Ascending aorta (tissue), 2 donors: ENCODE measurements at regions not wholly inside any gene's neighbourhood (a gene's known extent, or its start where the extent isn't known, plus 50 kb on each side); places are given as distances from the start of the nearest gene placed in this dataset.

Experiments used
- DNase-seq, 2 donors: peaks; one replicate each; pipeline ENCODE4 v3.0.0-alpha.2; 2019; ENCODE audit warnings: low spot score in 2 of 2
- H3K27ac ChIP-seq, 2 donors: fragments of 200-600 bp; sonication (generic); one replicate each; pipeline ENCODE4 v1.5.1; 2016 to 2017; ENCODE audit warnings: mild to moderate bottlenecking in 1 of 2
- H3K27me3 ChIP-seq: fragments of 200-600 bp; sonication (generic); one replicate; pipeline ENCODE4 v1.5.1; 2017
- H3K36me3 ChIP-seq, 2 donors: fragments of 200-600 bp; sonication (generic); one replicate each; pipeline ENCODE4 v1.5.1; 2016
- H3K4me1 ChIP-seq, 2 donors: fragments of 200-600 bp; sonication (generic); one replicate each; pipeline ENCODE4 v1.5.1; 2016 to 2017; ENCODE audit warnings: mild to moderate bottlenecking in 1 of 2
- H3K4me3 ChIP-seq, 2 donors: fragments of 200-600 bp; sonication (generic); one replicate each; pipeline ENCODE4 v1.5.1; 2016 to 2017; ENCODE audit warnings: mild to moderate bottlenecking in 1 of 2
- H3K9me3 ChIP-seq, 2 donors: fragments of 200-600 bp; sonication (generic); one replicate each; pipeline ENCODE4 v1.5.1; 2016
- intact Hi-C: fragments of 100-400 bp; cut with DNase I; formaldehyde crosslinking; loops from one replicate; pipeline ENCODE4 v1.15.1; 2023
- TF ChIP-seq, protein P1 (sequence below), 3 experiments: fragments of 200-600 bp in 2 of 3; fragments of 450-650 bp in 1 of 3; sonication (generic) in 2 of 3; IDR thresholded peaks; one replicate each; pipeline ENCODE4 v1.5.1; 2016 to 2019; ENCODE audit warnings: antibody characterized with exemption in 3 of 3, mild to moderate bottlenecking in 1 of 3, moderate library complexity in 1 of 3

DNA sequence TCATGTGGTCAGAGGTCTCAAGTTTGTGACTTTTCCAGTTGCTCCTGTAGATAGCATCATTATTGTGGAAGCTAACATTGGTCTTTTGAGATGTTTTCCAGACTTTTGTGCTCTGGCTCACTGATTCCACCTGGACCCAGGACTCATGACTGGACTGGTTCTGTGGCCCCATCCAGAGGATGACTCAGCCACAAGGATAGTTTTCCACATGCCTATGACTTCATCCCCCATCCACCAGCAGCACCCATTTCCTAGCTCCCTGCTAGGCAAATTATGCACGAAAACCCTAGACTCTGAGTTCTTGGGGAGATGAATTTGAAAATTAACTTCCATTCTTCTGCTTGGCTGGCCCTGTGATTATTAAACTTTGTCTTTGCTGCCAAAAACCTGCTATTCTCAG is 949.3 kb downstream of the MRPL39 start:
- no peaks in the 10 kb centered on the region for H3K27me3 ChIP-seq
- H3K36me3 ChIP-seq, result no peaks in the 10 kb centered on the region
- H3K4me1 ChIP-seq, result no peaks in the 10 kb centered on the region
- H3K27ac ChIP-seq, result no peak overlapping the region
- TF ChIP-seq, protein P1, sequence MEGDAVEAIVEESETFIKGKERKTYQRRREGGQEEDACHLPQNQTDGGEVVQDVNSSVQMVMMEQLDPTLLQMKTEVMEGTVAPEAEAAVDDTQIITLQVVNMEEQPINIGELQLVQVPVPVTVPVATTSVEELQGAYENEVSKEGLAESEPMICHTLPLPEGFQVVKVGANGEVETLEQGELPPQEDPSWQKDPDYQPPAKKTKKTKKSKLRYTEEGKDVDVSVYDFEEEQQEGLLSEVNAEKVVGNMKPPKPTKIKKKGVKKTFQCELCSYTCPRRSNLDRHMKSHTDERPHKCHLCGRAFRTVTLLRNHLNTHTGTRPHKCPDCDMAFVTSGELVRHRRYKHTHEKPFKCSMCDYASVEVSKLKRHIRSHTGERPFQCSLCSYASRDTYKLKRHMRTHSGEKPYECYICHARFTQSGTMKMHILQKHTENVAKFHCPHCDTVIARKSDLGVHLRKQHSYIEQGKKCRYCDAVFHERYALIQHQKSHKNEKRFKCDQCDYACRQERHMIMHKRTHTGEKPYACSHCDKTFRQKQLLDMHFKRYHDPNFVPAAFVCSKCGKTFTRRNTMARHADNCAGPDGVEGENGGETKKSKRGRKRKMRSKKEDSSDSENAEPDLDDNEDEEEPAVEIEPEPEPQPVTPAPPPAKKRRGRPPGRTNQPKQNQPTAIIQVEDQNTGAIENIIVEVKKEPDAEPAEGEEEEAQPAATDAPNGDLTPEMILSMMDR (IDR thresholded peaks at IDR 0.05), result no peak
- intact Hi-C loops, result no loop called here
- no peak for DNase-seq
- H3K4me3 ChIP-seq, result no peak overlapping the region
- H3K9me3 ChIP-seq, result no peaks in the 10 kb centered on the region

DNA sequence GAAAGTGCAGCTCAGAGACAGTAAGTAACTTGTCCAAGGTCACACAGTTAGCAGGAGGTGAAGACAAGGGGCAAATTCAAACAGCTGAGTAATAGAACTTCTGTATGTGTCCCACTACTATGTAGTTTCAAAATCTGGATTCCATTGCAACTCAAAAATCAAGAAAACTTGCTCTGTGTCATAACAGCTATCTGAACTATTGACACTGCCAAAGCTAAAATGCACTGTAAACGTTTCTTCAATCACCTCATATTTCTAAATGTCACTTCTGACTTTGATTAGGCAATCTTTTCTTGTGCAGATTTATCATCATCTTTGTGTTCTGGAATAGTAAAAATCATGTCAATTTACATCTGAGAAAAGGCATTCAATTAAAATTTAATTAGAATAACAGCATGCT is 957.6 kb downstream of the MRPL39 start:
- no peak overlapping the region for H3K4me3 ChIP-seq
- H3K36me3 ChIP-seq, result no peaks in the 10 kb centered on the region
- DNase-seq, result no peak
- H3K9me3 ChIP-seq, result no peaks in the 10 kb centered on the region
- TF ChIP-seq, protein P1 (IDR thresholded peaks at IDR 0.05), result no peak
- no peaks in the 10 kb centered on the region for H3K4me1 ChIP-seq
- no peak overlapping the region for H3K27ac ChIP-seq
- intact Hi-C loops, result no loop called here
- no peaks in the 10 kb centered on the region for H3K27me3 ChIP-seq

DNA sequence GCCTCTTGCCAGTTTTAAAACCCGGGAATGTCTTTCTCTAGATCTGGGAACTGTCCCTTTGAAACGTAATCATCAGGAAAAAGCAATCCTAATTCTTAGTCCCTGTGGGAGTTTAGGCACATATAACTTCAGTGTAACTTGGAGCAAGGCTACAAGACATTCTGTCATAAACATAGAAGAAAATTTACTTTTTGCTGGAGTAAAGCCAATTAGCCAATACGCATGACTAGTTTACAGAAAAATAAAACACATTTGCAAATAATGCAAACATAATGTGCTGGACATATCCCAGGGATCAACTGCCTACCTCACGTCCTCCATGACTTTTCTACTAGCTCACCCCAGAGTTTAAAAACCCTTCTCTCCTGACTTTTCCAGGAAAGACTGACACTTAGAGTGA is 970.6 kb downstream of the MRPL39 start:
- Histone ChIP-seq H3K27ac (no peak overlapping the region), H3K9me3 (no peaks in the 10 kb centered on the region), H3K4me3 (no peak overlapping the region), H3K36me3 (no peaks in the 10 kb centered on the region), H3K4me1 (no peaks in the 10 kb centered on the region), H3K27me3 (no peaks in the 10 kb centered on the region)
- TF ChIP-seq, protein P1 (IDR thresholded peaks at IDR 0.05), result no peak
- no peak for DNase-seq
- intact Hi-C loops, result no loop called here

DNA sequence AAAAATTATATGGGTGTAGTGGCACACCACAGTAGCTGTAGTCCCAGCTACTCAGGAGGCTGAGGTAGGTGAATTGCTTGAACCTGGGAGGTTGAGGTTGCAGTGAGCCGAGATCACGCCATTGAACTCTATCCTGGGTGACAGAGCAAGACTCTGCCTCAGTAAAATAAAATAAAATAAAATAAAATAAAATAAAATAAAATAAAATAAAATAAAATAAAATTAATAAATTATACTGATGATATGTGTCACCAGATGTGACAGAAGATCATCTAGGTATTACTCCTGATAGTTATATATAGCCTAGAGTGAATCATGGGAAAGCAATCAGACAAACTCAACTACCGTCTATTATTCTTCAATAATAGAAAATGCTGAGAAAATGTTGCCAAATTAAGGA is 972.5 kb downstream of the MRPL39 start:
- H3K4me3 ChIP-seq, result no peak overlapping the region
- H3K9me3 ChIP-seq, result no peaks in the 10 kb centered on the region
- no peak for DNase-seq
- H3K27me3 ChIP-seq, result no peaks in the 10 kb centered on the region
- H3K4me1 ChIP-seq, result no peaks in the 10 kb centered on the region
- TF ChIP-seq, protein P1 (IDR thresholded peaks at IDR 0.05), result no peak
- intact Hi-C loops, result no loop called here
- no peak overlapping the region for H3K27ac ChIP-seq
- no peaks in the 10 kb centered on the region for H3K36me3 ChIP-seq

DNA sequence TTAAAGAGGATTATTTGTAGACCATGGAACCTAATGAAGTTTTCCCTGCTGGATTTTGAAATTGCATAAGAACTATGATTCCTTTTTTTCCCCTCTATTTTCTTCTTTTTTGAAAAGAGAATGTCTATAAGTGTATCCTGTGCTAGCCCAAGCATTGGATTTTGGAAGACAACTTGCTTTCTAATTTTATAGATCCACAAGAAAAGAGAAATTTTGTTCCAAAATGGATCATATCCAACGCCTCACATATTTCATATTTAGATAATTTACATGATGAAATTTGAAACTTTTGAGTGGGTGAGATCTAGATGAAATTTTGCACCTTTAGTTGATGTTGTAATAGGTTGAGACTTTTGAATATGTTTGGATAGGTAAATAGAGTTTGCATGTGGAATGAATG is 978.7 kb downstream of the MRPL39 start:
- no peaks in the 10 kb centered on the region for H3K36me3 ChIP-seq
- H3K4me1 ChIP-seq, result no peaks in the 10 kb centered on the region
- TF ChIP-seq, protein P1 (IDR thresholded peaks at IDR 0.05), result no peak
- H3K27me3 ChIP-seq, result no peaks in the 10 kb centered on the region
- no peak for DNase-seq
- intact Hi-C loops, result no loop called here
- H3K9me3 ChIP-seq, result no peaks in the 10 kb centered on the region
- no peak overlapping the region for H3K4me3 ChIP-seq
- no peak overlapping the region for H3K27ac ChIP-seq

DNA sequence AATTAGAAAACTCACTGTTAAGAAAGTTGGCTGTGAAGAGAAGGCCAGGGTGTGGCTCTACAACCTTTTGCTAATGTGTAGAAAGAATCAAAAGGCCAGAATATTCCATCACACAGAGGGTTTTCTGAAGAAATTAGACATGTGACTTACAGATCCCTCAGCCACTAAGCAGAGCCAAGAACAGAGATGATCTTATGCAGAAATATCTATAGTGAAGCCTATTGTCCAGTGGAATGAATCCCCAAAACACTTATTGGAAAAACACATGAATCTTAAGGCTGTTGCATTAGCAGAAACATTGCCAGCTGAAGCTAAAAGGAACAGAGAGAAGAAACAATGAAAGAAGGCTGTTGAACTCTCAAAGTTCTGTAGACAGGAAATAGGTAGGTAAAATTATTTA is 979.2 kb downstream of the MRPL39 start:
- Histone ChIP-seq H3K27ac (no peak overlapping the region), H3K27me3 (no peaks in the 10 kb centered on the region), H3K4me3 (no peak overlapping the region), H3K4me1 (no peaks in the 10 kb centered on the region), H3K36me3 (no peaks in the 10 kb centered on the region), H3K9me3 (no peaks in the 10 kb centered on the region)
- intact Hi-C loops, result no loop called here
- TF ChIP-seq, protein P1 (IDR thresholded peaks at IDR 0.05), result no peak
- DNase-seq, result no peak
